MV-4-11 (cell line): ENCODE measurements at regions not wholly inside any gene's neighbourhood (a gene's known extent, or its start where the extent isn't known, plus 50 kb on each side); places are given as distances from the start of the nearest gene placed in this dataset.

Source experiments
- DNase-seq: peaks from one replicate; lab custom pipeline; 2025; lab: John Stamatoyannopoulos, UW

DNA sequence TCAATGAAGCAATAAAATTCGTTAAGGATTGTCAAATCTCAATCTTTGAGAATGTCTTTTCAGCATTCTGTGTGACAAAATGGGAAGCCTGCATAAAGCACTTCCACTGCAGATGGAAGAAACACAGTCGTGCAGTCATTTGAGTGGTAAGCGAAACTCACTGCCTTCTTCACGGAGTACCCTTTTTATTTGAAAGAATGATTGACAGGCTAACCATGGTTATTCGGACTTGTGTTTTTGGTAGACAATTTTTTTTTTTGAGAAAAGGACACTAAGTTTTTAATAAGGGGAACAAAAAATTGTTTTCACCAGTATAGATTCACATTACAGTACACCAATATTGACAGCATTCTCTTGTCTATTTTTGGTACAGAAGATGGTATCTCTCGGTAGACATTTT, 86.9 kb upstream of the MSX1 start:
- no peak for DNase-seq

DNA sequence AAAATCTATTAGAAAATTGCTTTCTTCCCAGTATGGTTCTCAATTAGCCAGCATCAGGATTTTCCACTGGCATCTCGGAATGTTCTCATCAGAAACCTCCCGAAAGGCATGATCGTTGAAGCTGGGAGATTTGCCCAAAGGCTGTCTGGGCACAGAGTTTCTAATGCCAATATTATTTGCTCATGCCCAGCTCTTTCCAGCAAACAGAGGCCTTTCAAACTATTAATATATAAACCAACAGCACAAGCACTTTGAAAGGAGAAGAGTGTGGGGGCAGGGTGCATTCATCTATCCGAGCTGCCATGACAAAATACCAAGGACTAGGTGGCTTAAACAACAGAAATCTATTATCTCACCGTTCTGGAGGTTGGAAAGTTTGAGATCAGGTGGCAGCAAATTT, 88.3 kb upstream of the MSX1 start:
- DNase-seq: no peak

DNA sequence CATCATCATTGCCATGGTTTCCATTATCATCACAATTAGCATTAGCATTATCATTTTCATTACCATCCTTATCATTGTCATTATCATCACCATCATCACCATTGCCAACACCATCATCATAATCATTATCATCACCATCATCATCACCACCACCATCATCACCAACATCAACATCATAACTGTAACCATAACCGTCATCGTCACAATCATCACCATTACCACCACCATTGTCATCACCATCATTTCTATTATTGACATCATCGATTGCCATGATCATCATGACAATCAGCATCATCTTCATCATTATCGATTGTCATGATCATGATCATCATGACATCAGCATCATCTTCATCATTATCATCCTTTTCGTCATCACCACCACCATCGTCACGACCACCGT, 88.9 kb upstream of the MSX1 start:
- DNase-seq: no peak

DNA sequence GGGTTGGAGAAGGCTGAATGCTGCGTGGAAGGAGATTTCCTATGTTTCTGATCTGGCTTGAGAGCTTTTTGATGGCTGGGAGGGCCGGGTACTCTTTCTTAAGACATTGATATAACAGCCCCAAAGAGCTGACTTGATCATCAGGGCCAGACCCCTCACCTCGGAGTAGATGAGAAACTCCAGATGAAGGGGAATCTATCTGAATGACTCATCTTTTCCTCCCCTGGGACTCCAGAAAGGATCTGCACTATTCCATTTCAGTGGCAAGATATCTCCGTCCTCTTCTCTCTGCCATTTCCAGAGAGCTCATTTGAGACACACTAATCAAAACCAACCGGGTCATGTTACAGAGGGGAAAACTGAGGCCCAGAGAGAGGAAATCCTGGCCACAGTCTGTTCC, 92.9 kb upstream of the MSX1 start:
- no peak for DNase-seq

DNA sequence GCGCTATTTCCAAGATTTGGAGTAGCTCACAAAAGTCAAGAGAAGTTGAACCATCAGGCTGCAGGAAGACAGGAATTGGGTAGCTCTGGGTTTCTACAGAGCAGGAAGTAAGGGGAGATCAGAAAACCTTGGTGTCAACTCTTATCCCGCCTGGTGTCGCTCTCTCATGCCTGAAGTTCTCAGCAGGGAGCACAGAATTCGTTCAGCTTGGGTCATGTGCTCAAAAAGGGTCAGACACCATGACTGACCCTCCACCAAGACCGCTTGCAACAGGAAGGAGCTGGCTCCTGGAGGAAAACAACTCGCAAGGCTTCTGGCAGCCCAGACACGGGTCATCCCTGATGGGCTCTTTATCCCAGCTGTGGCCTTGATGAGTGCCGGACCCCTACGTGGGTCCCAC, 93.7 kb upstream of the MSX1 start:
- no peak for DNase-seq

DNA sequence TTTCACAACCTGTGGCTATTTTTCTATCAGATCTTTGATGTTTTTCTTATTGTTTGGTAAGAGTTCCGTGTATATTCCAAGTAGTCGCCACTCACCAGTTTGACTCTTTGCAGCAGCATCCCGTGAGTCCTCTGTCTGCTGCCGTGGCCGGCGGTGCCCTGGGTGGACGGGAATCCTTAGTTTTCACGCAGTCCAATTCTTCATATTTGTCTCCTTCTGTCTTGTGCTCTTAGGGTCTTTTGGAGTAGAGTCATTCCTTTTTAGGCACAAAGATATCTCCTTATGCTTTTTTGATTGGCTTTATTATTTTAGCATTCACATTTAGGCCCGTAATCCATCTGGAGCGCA, 94.9 kb upstream of the MSX1 start:
- no peak for DNase-seq

DNA sequence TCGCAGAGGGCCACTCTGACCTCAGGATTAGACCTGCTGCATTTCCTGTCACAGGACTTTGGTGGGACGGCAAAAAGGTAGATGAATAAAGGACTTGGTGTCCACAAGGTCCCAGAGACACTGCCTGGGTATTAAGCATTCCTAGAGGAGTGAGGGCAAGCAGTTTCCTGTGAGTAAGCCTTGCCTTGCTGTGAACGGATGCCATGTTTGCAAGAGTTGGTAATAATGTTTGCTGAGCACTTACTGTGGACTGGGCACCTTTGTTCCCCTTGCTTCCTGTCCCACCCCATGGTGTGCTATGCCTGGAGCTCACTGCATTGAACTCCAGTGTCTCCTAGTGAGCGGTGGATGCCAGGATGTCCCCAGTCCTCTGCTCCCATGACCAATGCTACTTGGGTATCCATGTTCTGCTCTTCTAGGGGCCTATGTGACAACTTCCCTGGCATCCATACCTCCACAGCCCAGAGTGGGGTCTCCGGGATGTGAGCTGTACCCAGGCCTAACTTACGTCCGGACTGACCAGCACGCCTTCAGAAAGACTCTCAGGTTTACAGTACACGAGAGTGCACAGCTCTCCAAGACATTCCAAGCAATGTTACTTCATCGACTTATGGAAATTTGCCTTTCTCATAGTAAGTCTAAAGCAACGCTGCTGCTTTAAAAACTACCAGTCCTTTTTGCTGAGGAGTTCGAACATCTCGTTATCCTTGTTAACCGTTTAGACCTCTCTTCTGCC, 95.5 kb upstream of the MSX1 start:
- no peak for DNase-seq

DNA sequence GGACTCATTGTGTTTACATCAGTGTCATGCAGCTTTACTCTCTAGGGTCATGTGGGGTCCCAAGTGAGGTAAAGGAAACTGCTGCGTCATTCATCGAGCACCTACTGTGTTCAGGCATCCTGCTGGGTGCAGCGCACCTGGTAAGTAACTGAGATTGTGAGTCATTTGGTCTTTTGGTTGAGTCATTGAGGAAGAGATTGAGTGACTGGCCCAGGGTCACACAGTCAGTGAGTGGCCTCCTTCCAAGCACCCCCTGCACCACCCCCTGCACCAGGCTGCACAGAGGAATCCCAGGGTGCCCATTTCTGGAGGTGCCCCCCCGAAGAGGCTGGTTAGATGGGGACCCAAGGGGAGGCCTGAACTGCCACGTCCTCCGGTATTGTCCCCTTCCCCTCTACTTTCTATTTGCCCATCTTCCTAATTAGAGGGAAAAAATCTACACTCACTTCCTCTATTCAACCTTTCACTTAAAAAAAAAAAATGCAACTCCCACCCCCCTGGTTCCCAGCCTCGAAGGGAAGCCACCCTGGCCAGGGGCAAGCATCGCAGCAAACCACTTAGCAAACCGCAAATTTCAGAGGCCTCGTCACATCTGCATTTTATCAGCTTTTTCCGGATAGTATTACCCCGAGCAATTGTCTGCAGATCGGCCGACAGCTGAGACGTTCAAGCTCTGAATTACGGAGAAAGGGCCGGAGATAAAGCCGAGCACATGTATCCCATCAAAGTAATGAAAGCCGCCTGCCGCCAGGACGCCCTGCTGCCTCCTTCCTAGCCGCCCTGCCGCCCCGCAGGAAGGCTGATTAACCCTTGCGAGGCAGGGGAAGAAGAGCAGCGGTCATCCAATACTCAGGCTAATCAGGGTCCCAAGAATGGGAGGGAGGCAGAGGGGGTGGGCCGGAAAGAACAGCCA, 96.3 kb upstream of the MSX1 start:
- DNase-seq: peak; percentile 69

DNA sequence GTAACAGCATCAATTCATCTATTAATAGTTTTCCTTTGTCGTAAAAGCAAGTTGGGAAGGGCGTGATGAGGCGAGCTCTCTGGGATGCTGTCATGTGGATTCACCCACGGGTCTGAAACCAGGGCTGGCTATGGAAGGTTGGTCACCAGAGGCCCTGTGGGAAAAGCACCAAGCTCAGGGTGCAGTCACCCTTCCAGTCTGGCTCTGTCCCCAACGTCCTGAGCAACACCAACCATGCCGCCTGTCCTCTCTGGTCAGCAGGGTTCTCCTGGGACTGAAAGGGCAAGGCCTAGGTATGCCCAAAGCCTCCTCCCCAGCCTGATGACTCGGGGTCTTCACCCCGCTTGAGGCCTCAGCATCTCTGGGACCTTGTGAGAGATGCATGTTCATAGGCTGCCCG, 97.2 kb upstream of the MSX1 start:
- no peak for DNase-seq

DNA sequence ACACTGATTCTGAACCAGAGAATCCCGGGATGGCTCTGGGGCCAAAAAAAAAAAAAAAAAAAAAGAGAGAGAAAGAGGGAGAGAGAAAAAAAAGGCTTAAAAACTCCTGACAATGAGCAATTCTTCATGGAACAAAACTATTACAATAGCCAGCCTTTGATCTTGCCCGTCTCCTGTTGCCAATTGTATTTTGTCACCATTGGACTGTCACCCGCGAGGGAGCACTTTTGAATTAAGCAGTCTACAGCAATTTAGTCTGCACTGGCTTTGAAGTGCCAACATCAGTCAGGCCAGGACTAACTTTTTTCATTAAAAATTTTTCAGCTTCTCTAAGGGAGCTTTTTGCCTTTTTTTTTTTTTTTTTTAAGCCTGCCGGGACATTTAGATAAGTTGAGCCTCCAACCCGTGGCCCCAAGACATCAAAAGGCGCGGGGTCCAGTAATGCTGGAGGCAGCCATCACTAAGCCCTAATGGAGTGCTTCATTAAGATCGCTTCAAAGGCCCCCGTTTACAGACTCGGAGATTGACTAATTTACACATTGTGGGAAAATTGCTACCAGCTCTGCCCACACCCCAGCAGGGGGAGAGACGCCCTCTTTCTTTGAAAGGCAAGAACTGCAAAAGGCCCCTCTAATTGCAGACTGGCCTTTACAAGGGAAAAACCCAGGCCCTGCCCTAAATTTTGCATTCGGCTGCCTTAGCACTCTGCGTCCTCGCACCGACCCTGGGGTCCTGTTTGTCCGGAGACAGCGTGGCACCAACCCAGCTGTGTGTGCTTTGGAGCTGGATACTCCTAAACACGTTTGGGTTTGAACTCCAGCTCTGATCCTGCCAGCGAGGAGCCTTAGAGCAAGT, 98.1 kb upstream of the MSX1 start:
- no peak for DNase-seq

DNA sequence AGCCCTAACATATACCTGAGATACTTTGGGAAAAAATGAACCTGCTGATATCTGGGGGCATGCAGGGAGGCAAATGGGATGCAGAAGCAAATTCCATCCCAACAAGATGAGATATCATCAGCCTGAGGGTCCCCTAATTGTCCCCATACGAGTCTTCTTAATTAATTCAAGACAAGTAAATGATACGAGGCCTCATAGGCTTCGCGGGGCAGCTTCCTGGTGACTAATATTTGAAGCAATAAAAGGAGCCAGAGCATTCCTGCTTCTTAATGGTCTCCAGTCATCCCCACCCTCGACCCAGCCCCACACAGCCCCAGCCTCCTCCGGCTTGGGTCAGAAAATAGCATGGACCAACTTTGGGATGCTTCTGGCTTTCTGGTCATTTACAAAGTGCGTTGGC, 99.6 kb upstream of the MSX1 start:
- no peak for DNase-seq

DNA sequence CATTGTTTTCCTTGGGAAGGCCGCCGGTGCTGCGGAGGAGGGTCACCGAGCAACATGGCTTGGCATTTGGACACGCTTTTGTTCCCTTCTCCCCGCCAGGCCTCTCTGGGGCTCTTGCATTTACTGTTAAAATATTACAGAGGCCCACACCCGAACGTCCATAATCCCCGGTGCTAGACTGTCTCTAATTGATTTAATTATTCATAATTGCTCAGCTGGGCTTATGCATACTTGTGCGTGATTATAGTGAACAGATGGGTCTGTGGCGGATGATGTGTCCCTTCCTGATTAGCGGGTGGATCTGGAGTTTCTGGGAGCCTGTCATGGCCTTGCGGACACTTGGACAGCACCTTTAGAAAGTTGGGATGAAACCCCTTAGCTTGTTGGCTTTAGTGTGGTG, 100.2 kb upstream of the MSX1 start:
- no peak for DNase-seq

DNA sequence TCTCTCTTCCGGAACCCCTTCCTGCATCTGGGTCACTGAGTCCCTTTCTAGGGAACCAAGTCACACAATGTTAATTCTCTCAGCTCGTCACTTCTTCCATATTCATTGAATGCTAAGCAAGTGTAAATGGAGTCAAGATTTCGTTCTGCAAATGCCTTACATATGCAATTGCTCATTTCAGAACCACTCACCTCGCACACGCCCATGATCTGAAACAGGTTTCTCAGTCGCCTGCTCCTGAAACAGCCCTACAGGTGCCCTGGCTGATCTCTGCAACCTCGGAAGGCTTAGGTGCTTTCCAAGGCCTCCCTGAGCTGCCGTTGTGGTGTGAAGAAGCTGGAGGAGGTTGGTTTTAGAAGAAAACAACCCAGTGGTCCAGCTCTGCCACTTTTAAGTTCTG, 100.8 kb upstream of the MSX1 start:
- no peak for DNase-seq

DNA sequence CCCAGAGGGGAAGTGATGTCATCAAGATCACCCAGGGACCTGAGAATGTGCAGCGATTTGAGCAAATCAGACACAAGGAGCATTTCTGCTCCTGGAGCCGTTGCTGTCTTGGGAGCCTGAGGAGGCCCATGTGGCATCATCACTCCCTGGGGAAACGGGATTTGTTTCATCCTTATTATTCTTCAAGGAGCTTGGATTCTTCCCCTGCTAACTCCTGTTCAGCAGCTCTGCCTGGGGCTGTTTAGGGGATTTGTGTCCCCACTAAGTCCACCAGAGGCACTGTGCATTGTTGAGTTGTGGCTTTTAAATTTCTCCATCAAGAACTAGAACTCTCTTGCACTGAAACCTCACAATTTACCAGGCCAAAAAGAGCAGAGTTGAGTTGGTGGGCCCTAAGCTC, 104.2 kb upstream of the MSX1 start:
- no peak for DNase-seq

DNA sequence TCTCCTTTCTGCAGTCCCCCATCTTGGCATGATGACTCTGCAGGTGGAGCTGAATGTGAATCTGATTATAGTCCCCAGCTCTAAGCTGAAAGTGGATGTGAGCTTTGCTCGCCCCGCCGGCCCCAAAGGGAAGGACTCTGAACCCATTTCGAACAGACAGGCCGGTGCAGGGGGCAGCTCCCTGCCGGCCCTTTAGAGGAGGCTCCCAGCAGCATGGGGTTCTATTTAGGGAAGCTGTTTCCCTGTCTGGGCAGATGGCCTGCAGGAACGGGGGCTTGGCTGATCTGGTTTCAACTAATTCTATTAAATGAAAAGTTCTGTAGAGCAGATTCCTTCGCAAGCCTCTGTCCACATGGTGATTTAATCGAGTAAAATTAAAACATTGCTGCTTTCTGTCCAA, 104.8 kb upstream of the MSX1 start:
- DNase-seq: no peak

DNA sequence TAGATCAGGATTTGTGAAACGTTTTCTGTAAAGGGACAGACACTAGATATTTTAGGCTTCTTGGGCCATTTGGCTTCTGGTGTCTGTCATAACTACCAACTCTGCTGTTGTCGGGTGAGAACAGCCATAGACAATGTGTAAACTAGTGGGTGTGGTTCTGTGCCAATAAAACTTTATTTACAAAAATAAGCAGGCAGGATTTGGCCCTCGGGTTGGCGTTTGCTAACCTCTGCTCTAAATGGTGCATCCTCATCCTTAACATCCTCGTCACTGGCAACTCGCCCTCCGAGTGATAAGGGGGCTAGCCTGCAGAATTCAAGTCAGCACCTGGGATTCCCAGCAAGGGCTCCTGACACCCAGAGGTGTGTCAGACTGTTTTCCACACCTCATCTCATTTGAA, 105.8 kb upstream of the MSX1 start:
- DNase-seq: no peak

DNA sequence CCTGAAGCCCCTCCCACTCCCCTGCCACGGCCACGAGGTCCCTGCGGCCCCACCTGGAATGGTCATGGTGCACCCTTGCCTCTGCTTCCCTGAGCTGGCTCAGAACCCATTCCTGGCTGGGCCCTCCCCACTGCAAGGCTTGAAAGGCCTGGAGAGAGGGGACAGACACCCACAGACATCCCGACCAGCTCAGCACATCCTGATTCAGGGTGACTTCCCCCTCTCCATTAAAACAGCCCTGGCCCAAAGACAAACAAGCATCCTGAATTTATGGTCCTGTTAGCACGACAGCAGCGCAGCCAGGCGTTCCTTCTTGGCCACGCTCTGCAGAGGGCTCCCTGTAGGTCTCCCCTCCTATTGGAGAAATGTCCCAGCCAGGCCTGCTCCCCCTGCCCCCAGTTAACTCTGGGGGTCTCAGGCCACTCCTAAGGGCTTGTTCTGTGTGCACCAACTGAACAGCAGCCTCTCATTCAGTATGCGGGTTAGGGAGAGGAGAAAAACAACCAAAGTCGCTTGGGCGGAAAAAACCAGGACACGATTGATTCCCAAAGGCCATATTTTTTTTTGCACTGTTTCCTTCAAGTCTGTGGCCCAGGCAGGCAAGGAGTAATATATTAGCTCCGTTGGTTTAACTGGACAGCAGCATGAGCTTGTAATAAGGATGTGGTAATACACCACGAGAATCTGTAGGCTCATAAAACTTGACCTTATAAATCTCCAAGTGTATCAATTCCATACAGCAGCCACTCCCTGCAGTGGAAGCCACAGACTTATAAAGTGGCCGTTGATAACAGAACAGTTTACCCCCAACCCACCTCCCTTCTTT, 106.7 kb upstream of the MSX1 start:
- no peak for DNase-seq

DNA sequence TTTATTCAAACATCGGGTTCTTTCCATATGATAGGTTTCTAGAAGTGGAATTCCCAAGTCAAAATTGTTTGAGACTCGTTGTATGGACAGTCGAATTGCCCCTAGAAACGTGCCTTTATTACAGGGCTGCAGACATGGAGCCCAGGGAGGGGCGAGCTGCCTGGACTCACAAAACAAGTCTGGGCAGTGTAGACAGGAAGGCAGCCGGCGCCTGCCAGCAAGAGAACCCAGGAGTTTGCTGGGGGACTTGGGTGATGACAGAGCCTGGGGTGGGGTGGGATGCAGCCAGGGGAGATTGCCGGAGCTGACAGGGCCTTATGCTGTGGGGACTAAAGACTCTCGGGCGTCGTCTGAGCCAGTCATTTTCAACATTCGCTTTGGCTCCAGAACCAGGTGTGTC, 107.4 kb upstream of the MSX1 start:
- no peak for DNase-seq

DNA sequence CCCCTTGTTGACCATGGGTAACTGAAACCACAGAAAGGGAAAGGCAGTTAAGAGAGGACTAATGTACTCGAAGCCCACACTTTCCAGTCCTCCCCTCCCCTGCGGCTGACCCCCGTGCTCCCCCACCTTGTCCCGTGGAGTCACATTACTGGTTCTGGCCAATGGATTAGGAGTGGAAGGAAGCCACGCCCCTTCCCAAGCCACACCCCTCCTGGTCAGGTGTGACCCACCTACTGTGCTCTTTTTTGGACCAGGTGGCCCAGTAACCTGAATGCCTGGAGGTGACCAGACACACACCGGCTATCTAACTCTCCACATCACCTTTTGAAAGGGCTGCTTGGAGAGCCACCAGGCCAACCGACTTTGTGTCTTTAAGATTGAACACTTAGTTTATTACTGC, 109.3 kb upstream of the MSX1 start:
- DNase-seq: no peak

DNA sequence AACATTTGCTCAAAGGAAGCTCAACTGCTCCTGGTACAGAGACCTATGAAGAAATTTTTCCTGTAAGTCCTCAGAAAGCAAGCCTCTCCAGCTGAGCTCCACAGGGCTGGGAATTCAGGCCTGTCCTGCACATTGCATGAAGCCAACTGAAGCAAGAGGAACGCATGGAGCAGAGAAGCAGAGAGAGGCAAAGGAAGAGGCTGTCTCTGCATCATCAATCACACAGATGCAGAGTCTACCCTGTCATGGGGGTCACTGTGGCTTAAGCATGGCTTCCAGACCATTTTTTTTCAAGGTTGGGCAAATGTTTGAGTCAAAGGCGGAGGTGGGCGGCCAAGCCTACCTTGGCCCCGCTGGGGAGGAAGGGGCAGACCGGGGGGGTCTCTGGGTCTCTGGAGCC, 110.3 kb upstream of the MSX1 start:
- no peak for DNase-seq

DNA sequence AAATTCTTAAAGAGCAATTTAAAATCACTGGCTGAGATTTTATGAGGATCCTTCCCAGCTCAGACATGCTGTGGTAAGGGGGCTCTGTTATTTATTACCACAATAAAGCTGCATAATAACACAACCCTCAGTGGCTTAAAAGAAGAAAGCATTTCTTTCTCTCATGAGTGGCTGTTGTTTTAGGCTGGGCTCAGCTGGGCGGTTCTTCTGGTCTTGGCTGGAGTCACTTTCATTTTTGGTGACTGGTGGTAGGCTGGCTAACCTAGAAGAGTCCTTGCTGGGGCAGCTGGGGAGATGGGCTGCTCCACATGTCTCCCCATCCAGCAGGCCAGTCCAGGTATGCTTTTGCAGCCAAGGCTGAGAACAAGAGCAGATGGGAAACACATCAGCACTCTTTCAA, 113.0 kb upstream of the MSX1 start:
- no peak for DNase-seq

DNA sequence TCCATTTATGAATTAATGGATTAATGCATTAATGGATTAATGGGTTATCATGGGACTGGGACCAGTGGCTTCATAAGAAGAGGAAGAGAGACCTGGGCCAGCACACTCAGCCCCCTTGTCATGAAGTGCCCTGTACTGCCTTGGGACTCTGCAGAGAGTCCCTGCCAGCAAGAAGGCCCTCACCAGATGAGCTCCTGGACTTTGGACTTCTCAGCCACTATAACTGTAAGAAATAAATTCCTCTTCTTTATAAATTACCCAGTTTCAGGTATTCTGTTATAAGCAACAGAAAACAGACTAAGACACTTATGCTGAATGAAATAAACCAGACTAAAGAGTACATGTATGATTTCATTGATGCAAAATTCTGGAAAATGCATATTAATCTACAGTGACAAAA, 119.4 kb upstream of the MSX1 start:
- no peak for DNase-seq
